Smooth muscle cell (in vitro differentiated cells): ENCODE measurements at regions not wholly inside any gene's neighbourhood (a gene's known extent, or its start where the extent isn't known, plus 50 kb on each side); places are given as distances from the start of the nearest gene placed in this dataset.

Experiments
- DNase-seq: peaks from one replicate; lab custom pipeline; 2025; ENCODE audit not compliant: unreplicated experiment; lab: John Stamatoyannopoulos, UW
- H2AFZ ChIP-seq: fragments of 200-600 bp; sonication (generic); 2 replicates; pipeline ENCODE4 v1.6.0; 2016; ENCODE audit warnings: antibody characterized with exemption, low read depth, mild to moderate bottlenecking
- H3F3A ChIP-seq: fragments of 200-600 bp; sonication (generic); 2 replicates; pipeline ENCODE4 v1.6.0; 2017; ENCODE audit warnings: antibody characterized with exemption, low read depth
- H3K27ac ChIP-seq: fragments of 200-600 bp; sonication (generic); 2 replicates; pipeline ENCODE4 v1.5.1; 2016; ENCODE audit warnings: low read depth, mild to moderate bottlenecking
- H3K27me3 ChIP-seq: fragments of 200-600 bp; sonication (generic); 2 replicates; pipeline ENCODE4 v1.6.1; 2016; ENCODE audit warnings: low read depth, mild to moderate bottlenecking
- H3K36me3 ChIP-seq: fragments of 200-600 bp; sonication (generic); 2 replicates; pipeline ENCODE4 v1.5.1; 2016; ENCODE audit warnings: low read depth
- H3K4me1 ChIP-seq: fragments of 200-600 bp; sonication (generic); 2 replicates; pipeline ENCODE4 v1.5.1; 2016; ENCODE audit warnings: low read depth
- H3K4me2 ChIP-seq: fragments of 200-600 bp; sonication (generic); 2 replicates; pipeline ENCODE4 v1.6.0; 2016; ENCODE audit warnings: mild to moderate bottlenecking
- H3K4me3 ChIP-seq: fragments of 200-600 bp; sonication (generic); 2 replicates; pipeline ENCODE4 v1.5.1; 2016; ENCODE audit warnings: mild to moderate bottlenecking
- H3K79me2 ChIP-seq: fragments of 200-600 bp; sonication (generic); 2 replicates; pipeline ENCODE4 v1.6.0; 2016; ENCODE audit warnings: low read depth, mild to moderate bottlenecking
- H3K9ac ChIP-seq: fragments of 200-600 bp; sonication (generic); 2 replicates; pipeline ENCODE4 v1.6.0; 2016; ENCODE audit warnings: low read depth
- H3K9me3 ChIP-seq: fragments of 200-600 bp; sonication (generic); replicated peaks from 2 replicates; pipeline ENCODE4 v1.5.1; 2016; ENCODE audit warnings: low read depth
- H4K20me1 ChIP-seq: fragments of 200-600 bp; sonication (generic); 2 replicates; pipeline ENCODE4 v1.6.0; 2016; ENCODE audit warnings: low read depth
- CTCF ChIP-seq: fragments of 200-600 bp; sonication (generic); IDR thresholded peaks from 2 replicates; pipeline ENCODE4 v1.5.1; 2017; ENCODE audit warnings: borderline replicate concordance, mild to moderate bottlenecking, antibody characterized with exemption; ENCODE audit not compliant: insufficient read depth, poor library complexity, severe bottlenecking
- WGBS: methylation state at CpG from one replicate; pipeline ENCODE4 v1.1.7; 2016; ENCODE audit warnings: low lambda C conversion rate; 5-methylcytosine and 5-hydroxymethylcytosine counted together

GRCh38 chr10:56593120-56593519 lies 232.1 kb upstream of the ZWINT start:
- H2AFZ ChIP-seq, result no peak overlapping the region
- no peak overlapping the region for H3K4me3 ChIP-seq
- H3K4me1 ChIP-seq, result no peaks in the 10 kb centered on the region
- H3K9ac ChIP-seq, result no peak overlapping the region
- DNase-seq, result no peak
- no peaks in the 10 kb centered on the region for H4K20me1 ChIP-seq
- H3K27ac ChIP-seq, result no peak overlapping the region
- no peaks in the 10 kb centered on the region for H3K79me2 ChIP-seq
- H3K9me3 ChIP-seq, result no peaks in the 10 kb centered on the region
- no peak overlapping the region for H3K4me2 ChIP-seq
- H3K27me3 ChIP-seq, result no peaks in the 10 kb centered on the region
- H3K36me3 ChIP-seq, result no peaks in the 10 kb centered on the region
- H3F3A ChIP-seq, result no peaks in the 10 kb centered on the region
- 78% methylated on average over 1 of the region's 1 CpG for WGBS
- TF ChIP-seq CTCF, result no peak

DNA sequence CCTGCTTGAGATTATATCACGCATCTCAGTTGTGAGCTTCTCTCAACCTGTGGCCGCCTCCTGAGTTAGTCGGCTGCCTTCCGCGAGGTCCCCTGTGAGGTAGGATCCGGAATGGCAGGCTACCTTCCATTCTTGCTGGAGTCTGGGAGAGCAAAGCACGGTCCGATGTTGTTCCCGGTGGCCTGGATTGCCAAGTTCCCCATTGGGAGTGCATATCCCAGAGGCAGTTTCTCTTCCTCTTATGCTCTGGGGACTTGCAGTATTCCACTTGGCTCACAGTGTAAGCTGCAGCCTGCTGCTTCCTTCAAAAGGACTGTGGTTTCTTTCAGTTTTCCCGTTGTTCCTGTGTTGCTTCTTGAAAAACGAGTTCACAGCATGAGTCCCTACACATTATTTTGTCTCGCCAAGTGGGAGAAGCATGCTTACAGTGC lies 225.4 kb upstream of the ZWINT start:
- Histone ChIP-seq H3K79me2 (no peaks in the 10 kb centered on the region), H4K20me1 (no peaks in the 10 kb centered on the region), H3F3A (no peaks in the 10 kb centered on the region), H3K4me2 (peak overlapping the region; percentile 17), H3K4me3 (no peak overlapping the region), H2AFZ (no peak overlapping the region), H3K36me3 (no peaks in the 10 kb centered on the region), H3K9ac (no peak overlapping the region), H3K9me3 (no peaks in the 10 kb centered on the region), H3K27me3 (no peaks in the 10 kb centered on the region), H3K27ac (no peak overlapping the region), H3K4me1 (peaks cover 12% of the 10 kb centered on the region)
- 70% methylated on average over 12 of the region's 12 CpGs for WGBS
- no peak for TF ChIP-seq CTCF
- DNase-seq, result no peak

DNA sequence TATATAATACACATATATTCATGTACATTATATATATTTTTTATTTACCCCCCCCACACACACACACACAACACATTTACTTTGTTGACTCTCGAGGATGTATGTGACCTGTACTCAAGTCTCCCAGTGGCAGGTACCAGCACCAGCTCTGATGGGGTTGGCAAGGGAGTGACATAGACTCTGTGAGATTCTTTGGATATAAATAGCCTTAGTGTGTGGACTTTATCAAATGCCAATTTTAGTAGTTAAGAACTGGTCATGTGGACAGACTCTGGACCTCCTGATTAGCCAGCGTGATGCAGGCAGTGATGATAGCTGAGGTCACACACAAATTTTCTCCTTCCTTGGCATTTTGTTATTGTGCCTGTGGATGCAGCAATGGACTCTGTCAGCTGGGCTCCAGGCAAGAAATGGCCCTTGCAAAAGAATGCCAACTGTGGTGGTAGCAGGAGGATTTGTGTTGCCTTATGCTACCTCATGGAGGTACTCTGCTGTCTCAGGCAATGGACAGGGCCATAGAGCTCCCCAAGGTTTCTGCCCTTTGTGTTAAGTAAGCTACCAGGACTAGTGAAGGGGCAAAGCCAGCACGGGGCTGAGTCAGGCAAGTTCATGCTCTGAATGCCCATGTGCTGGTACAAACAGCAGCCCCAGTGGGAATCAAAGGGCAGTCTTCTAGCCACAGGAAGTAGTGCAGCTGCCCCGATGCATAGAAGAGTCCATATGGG lies 224.6 kb upstream of the ZWINT start:
- no peak overlapping the region for H3K9ac ChIP-seq
- no peak overlapping the region for H3K27ac ChIP-seq
- H3K4me1 ChIP-seq, result peaks cover 12% of the 10 kb centered on the region
- WGBS, result 91% methylated on average over 4 of the region's 4 CpGs
- H3K4me3 ChIP-seq, result no peak overlapping the region
- H2AFZ ChIP-seq, result no peak overlapping the region
- H3K27me3 ChIP-seq, result no peaks in the 10 kb centered on the region
- H3K36me3 ChIP-seq, result no peaks in the 10 kb centered on the region
- H3K4me2 ChIP-seq, result no peak overlapping the region
- no peak for TF ChIP-seq CTCF
- H3F3A ChIP-seq, result no peaks in the 10 kb centered on the region
- H3K79me2 ChIP-seq, result no peaks in the 10 kb centered on the region
- H4K20me1 ChIP-seq, result no peaks in the 10 kb centered on the region
- no peak for DNase-seq
- no peaks in the 10 kb centered on the region for H3K9me3 ChIP-seq

DNA sequence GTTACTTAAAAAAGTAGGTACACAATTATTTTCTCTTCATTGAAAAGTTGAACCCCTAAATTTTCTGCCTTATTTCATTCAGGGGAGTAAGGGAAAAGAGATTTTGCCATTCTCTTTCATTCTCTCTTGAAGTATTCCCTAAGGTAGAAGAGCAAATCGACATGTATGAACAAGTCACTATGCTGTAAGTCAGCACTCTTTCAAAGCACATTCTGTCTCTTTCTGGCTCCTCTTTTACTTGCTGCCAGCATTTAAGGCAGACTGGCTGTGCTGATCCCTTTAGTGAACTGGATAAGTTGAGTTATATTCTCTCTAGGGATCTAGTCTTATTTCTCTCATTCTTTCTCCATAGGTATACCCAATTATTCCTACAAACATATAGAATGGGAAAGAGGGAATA lies 222.3 kb upstream of the ZWINT start:
- Histone ChIP-seq H4K20me1 (no peaks in the 10 kb centered on the region), H3K27ac (peak overlapping the region; percentile 51), H3K4me3 (no peak overlapping the region), H3K9me3 (no peaks in the 10 kb centered on the region), H3F3A (no peaks in the 10 kb centered on the region), H3K27me3 (no peaks in the 10 kb centered on the region), H3K79me2 (no peaks in the 10 kb centered on the region), H2AFZ (peak overlapping the region; percentile 33), H3K9ac (no peak overlapping the region), H3K36me3 (no peaks in the 10 kb centered on the region), H3K4me2 (no peak overlapping the region), H3K4me1 (peaks cover 12% of the 10 kb centered on the region)
- no peak for DNase-seq
- TF ChIP-seq CTCF, result no peak
- WGBS, result 76% methylated on average over 1 of the region's 1 CpG
